Neural cell (in vitro differentiated cells): ENCODE measurements at regions not wholly inside any gene's neighbourhood (a gene's known extent, or its start where the extent isn't known, plus 50 kb on each side); places are given as distances from the start of the nearest gene placed in this dataset.

Source experiments
- EP300 ChIP-seq: fragments of 450-650 bp; conservative IDR thresholded peaks from 2 replicates; pipeline ENCODE4 v1.6.1; 2014; ENCODE audit warnings: antibody characterized with exemption, mild to moderate bottlenecking, moderate library complexity; ENCODE audit not compliant: poor library complexity, severe bottlenecking
- EZH2 ChIP-seq: fragments of 200-600, 300-800 bp; shearing (Covaris generic), sonication (generic); IDR thresholded peaks from 2 replicates; pipeline ENCODE4 v1.6.1; 2014; ENCODE audit warnings: antibody characterized with exemption, low read length, borderline replicate concordance, mild to moderate bottlenecking; ENCODE audit not compliant: insufficient read depth, poor library complexity, severe bottlenecking
- MXI1 ChIP-seq: fragments of 450-650 bp; conservative IDR thresholded peaks from 2 replicates; pipeline ENCODE4 v1.6.1; 2014; ENCODE audit warnings: antibody characterized with exemption, mild to moderate bottlenecking; ENCODE audit not compliant: poor library complexity, severe bottlenecking
- POLR2AphosphoS5 ChIP-seq: IDR thresholded peaks from 2 replicates; pipeline ENCODE4 v1.6.1; 2012
- RAD21 ChIP-seq: fragments of 450-650 bp; conservative IDR thresholded peaks from 2 replicates; pipeline ENCODE4 v1.6.1; 2014; ENCODE audit warnings: antibody characterized with exemption, mild to moderate bottlenecking, moderate library complexity
- REST ChIP-seq: IDR thresholded peaks from 2 replicates; pipeline ENCODE4 v1.6.1; 2012; ENCODE audit warnings: borderline replicate concordance
- SMC3 ChIP-seq: fragments of 450-650 bp; conservative IDR thresholded peaks from 2 replicates; pipeline ENCODE4 v1.6.1; 2014; ENCODE audit warnings: antibody characterized with exemption, mild to moderate bottlenecking, moderate library complexity; ENCODE audit not compliant: poor library complexity
- TAF1 ChIP-seq: IDR thresholded peaks from 2 replicates; pipeline ENCODE4 v1.6.1; 2012; ENCODE audit warnings: low read depth
- TF ChIP-seq, protein P1 (sequence below): fragments of 450-650 bp; IDR thresholded peaks from 2 replicates; pipeline ENCODE4 v1.5.1; 2014; ENCODE audit warnings: antibody characterized with exemption, mild to moderate bottlenecking, moderate library complexity; ENCODE audit not compliant: poor library complexity, severe bottlenecking

- TF ChIP-seq, protein P1, sequence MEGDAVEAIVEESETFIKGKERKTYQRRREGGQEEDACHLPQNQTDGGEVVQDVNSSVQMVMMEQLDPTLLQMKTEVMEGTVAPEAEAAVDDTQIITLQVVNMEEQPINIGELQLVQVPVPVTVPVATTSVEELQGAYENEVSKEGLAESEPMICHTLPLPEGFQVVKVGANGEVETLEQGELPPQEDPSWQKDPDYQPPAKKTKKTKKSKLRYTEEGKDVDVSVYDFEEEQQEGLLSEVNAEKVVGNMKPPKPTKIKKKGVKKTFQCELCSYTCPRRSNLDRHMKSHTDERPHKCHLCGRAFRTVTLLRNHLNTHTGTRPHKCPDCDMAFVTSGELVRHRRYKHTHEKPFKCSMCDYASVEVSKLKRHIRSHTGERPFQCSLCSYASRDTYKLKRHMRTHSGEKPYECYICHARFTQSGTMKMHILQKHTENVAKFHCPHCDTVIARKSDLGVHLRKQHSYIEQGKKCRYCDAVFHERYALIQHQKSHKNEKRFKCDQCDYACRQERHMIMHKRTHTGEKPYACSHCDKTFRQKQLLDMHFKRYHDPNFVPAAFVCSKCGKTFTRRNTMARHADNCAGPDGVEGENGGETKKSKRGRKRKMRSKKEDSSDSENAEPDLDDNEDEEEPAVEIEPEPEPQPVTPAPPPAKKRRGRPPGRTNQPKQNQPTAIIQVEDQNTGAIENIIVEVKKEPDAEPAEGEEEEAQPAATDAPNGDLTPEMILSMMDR: no peak
- no peak for TF ChIP-seq POLR2AphosphoS5
- TF ChIP-seq TAF1: no peak
- no peak for TF ChIP-seq EZH2
- TF ChIP-seq MXI1: no peak
- TF ChIP-seq RAD21: no peak
- TF ChIP-seq REST: no peak
- TF ChIP-seq EP300: no peak
- no peak for TF ChIP-seq SMC3
Observed at GRCh38 chr18:1361936-1362335, 457.3 kb downstream of the ADCYAP1 start.
